ENCODE measurements at regions not wholly inside any gene's neighbourhood (a gene's known extent, or its start where the extent isn't known, plus 50 kb on each side); places are given as distances from the start of the nearest gene placed in this dataset.

GRCh38 chr2:58852905-58853304 is 611.8 kb upstream of the FANCL start:
- intact Hi-C loops (cut with DNase I) = no loop called here
- no peaks in the 10 kb centered on the region for H3K27me3 ChIP-seq
- TF ChIP-seq EP300 (IDR thresholded peaks at IDR 0.05) = no peak
- no peak for TF ChIP-seq CTCF (IDR thresholded peaks at IDR 0.05)
- TF ChIP-seq POLR2A (IDR thresholded peaks at IDR 0.05) = no peak

GRCh38 chr2:58852243-58852642 is 611.1 kb upstream of the FANCL start:
- Histone ChIP-seq H3K27me3 (no peaks in the 10 kb centered on the region), H3K27ac (no peak overlapping the region), H3K9me3 (no peaks in the 10 kb centered on the region), H3K4me1 (ENCODE audit: insufficient read depth) (no peaks in the 10 kb centered on the region), H3K4me3 (no peak overlapping the region), H3K36me3 (no peaks in the 10 kb centered on the region)
- intact Hi-C loops (cut with DNase I) = no loop called here
- 13 to 24% (median 14%) methylated on average over 5 of the region's 5 CpGs for WGBS, 3 donors
- TF ChIP-seq CTCF (IDR thresholded peaks at IDR 0.05) (no peak), EP300 (IDR thresholded peaks at IDR 0.05) (no peak), POLR2A (IDR thresholded peaks at IDR 0.05) (no peak)
- DNase-seq = no peak

More at GRCh38 chr2:58852905-58853304, 611.8 kb upstream of the FANCL start:
- no peak overlapping the region for H3K4me3 ChIP-seq
- no peaks in the 10 kb centered on the region for H3K36me3 ChIP-seq
- no peaks in the 10 kb centered on the region for H3K4me1 ChIP-seq (ENCODE audit: insufficient read depth)
- DNase-seq = no peak
- no peak overlapping the region for H3K27ac ChIP-seq
- no peaks in the 10 kb centered on the region for H3K9me3 ChIP-seq

GRCh38 chr2:58851598-58851997 is 610.5 kb upstream of the FANCL start:
- Histone ChIP-seq H3K9me3 (no peaks in the 10 kb centered on the region), H3K4me3 (no peak overlapping the region), H3K27ac (no peak overlapping the region), H3K4me1 (ENCODE audit: insufficient read depth) (no peaks in the 10 kb centered on the region), H3K36me3 (no peaks in the 10 kb centered on the region), H3K27me3 (no peaks in the 10 kb centered on the region)
- intact Hi-C loops (cut with DNase I) = no loop called here
- WGBS, 3 donors = 63 to 70% (median 66%) methylated on average over 2 of the region's 2 CpGs
- TF ChIP-seq CTCF (IDR thresholded peaks at IDR 0.05) (no peak), POLR2A (IDR thresholded peaks at IDR 0.05) (no peak), EP300 (IDR thresholded peaks at IDR 0.05) (no peak)
- no peak for DNase-seq

- no peaks in the 10 kb centered on the region for H3K9me3 ChIP-seq
- no peaks in the 10 kb centered on the region for H3K27me3 ChIP-seq
- TF ChIP-seq CTCF (IDR thresholded peaks at IDR 0.05) (no peak), EP300 (IDR thresholded peaks at IDR 0.05) (no peak)
- intact Hi-C loops (cut with DNase I) = loop anchor here in 1 of 4 donors (5.0 kb wide), 1 partner anchor 827 kb away; no protein-coding TSS in a partner anchor
- H3K36me3 ChIP-seq = no peaks in the 10 kb centered on the region
- no peak for DNase-seq
- H3K27ac ChIP-seq = no peak overlapping the region
- H3K4me1 ChIP-seq (ENCODE audit: insufficient read depth) = no peaks in the 10 kb centered on the region
- WGBS, 3 donors = 83 to 90% (median 86%) methylated on average over 3 of the region's 3 CpGs
- no peak overlapping the region for H3K4me3 ChIP-seq
These were observed 603.9 kb upstream of the FANCL start for GRCh38 chr2:58845011-58845410.
